GDM1 (cell line): ENCODE measurements at regions not wholly inside any gene's neighbourhood (a gene's known extent, or its start where the extent isn't known, plus 50 kb on each side); places are given as distances from the start of the nearest gene placed in this dataset.
"Not testable (repeated sequence)": the region's sequence is repeated elsewhere in the genome, so short reads cannot be mapped to it uniquely, and the experiment has no call there.

ENCODE experiments used
- DNase-seq: peaks from one replicate; lab custom pipeline; 2025; lab: John Stamatoyannopoulos, UW

- DNase-seq = no peak
Observed at GRCh38 chr2:428591-428990, 140.7 kb upstream of the ALKAL2 start.

- not testable (repeated sequence) for DNase-seq
Observed at GRCh38 chr2:426696-427095, 138.8 kb upstream of the ALKAL2 start.

GRCh38 chr2:425947-426346 lies 138.1 kb upstream of the ALKAL2 start:
- no peak for DNase-seq

- DNase-seq = no peak
Observed at GRCh38 chr2:425243-425642, 137.4 kb upstream of the ALKAL2 start.

- no peak for DNase-seq
Observed at GRCh38 chr2:424306-425171, 136.6 kb upstream of the ALKAL2 start.

GRCh38 chr2:423479-423878 lies 135.6 kb upstream of the ALKAL2 start:
- no peak for DNase-seq

- no peak for DNase-seq
Observed at GRCh38 chr2:422676-423435, 135.0 kb upstream of the ALKAL2 start.

- DNase-seq = no peak
Observed at GRCh38 chr2:421406-421805, 133.5 kb upstream of the ALKAL2 start.

GRCh38 chr2:419687-420317 lies 131.9 kb upstream of the ALKAL2 start:
- no peak for DNase-seq

GRCh38 chr2:417662-418061 lies 129.8 kb upstream of the ALKAL2 start:
- no peak for DNase-seq

GRCh38 chr2:417006-417405 lies 129.1 kb upstream of the ALKAL2 start:
- DNase-seq = no peak

GRCh38 chr2:415986-416610 lies 128.2 kb upstream of the ALKAL2 start:
- DNase-seq = no peak

- DNase-seq = no peak
Observed at GRCh38 chr2:409523-409922, 121.6 kb upstream of the ALKAL2 start.

GRCh38 chr2:407630-408029 lies 119.7 kb upstream of the ALKAL2 start:
- no peak for DNase-seq

- DNase-seq = no peak
Observed at GRCh38 chr2:406876-407275, 119.0 kb upstream of the ALKAL2 start.

- no peak for DNase-seq
Observed at GRCh38 chr2:406231-406630, 118.3 kb upstream of the ALKAL2 start.

GRCh38 chr2:404581-404980 lies 116.7 kb upstream of the ALKAL2 start:
- no peak for DNase-seq

- DNase-seq = no peak
Observed at GRCh38 chr2:403682-404081, 115.8 kb upstream of the ALKAL2 start.

GRCh38 chr2:402721-403120 lies 114.8 kb upstream of the ALKAL2 start:
- no peak for DNase-seq

- DNase-seq = no peak
Observed at GRCh38 chr2:402206-402605, 114.3 kb upstream of the ALKAL2 start.

- no peak for DNase-seq
Observed at GRCh38 chr2:401019-401679, 113.3 kb upstream of the ALKAL2 start.

- no peak for DNase-seq
Observed at GRCh38 chr2:397926-398325, 110.0 kb upstream of the ALKAL2 start.
